SU-DHL-6 (cell line): ENCODE measurements at regions not wholly inside any gene's neighbourhood (a gene's known extent, or its start where the extent isn't known, plus 50 kb on each side); places are given as distances from the start of the nearest gene placed in this dataset.

Experiments
- H2AFZ ChIP-seq: fragments of 200-600 bp; sonication (generic); 2 replicates; pipeline ENCODE4 v1.6.1; 2014; ENCODE audit warnings: low read depth, mild to moderate bottlenecking, moderate library complexity, mixed read lengths, antibody characterized with exemption, low read length; ENCODE audit not compliant: severe bottlenecking
- H3F3A ChIP-seq: fragments of 200-600 bp; shearing (Covaris generic); 2 replicates; pipeline ENCODE4 v1.6.0; 2016; ENCODE audit warnings: antibody characterized with exemption, mild to moderate bottlenecking; ENCODE audit not compliant: insufficient read depth
- H3K27ac ChIP-seq: fragments of 200-600 bp; sonication (generic); 2 replicates; pipeline ENCODE4 v1.5.1; 2016; ENCODE audit warnings: low read depth, mild to moderate bottlenecking, low read length, moderate library complexity, mixed read lengths
- H3K27me3 ChIP-seq: fragments of 200-600 bp; sonication (generic), shearing (Covaris generic); 2 replicates; pipeline ENCODE4 v1.6.0; 2014; ENCODE audit warnings: mild to moderate bottlenecking, low read length
- H3K36me3 ChIP-seq: fragments of 200-600 bp; sonication (generic); 2 replicates; pipeline ENCODE4 v1.6.1; 2014; ENCODE audit warnings: mild to moderate bottlenecking, low read length, mixed read lengths
- H3K4me2 ChIP-seq: fragments of 300-600, 200-600 bp; shearing (Covaris generic), sonication (generic); 2 replicates; pipeline ENCODE4 v1.6.0; 2014; ENCODE audit warnings: low read length, low read depth, mild to moderate bottlenecking; ENCODE audit not compliant: poor library complexity, severe bottlenecking
- H3K4me3 ChIP-seq: fragments of 200-600 bp; sonication (generic); 2 replicates; pipeline ENCODE4 v1.5.1; 2014; ENCODE audit warnings: antibody characterized with exemption, low read length, mild to moderate bottlenecking, mixed read lengths; ENCODE audit not compliant: insufficient read depth, poor library complexity, severe bottlenecking
- H3K79me2 ChIP-seq: fragments of 200-600 bp; sonication (generic); 2 replicates; pipeline ENCODE4 v1.6.1; 2014; ENCODE audit warnings: mild to moderate bottlenecking, low read length, moderate library complexity; ENCODE audit not compliant: insufficient read depth
- H3K9ac ChIP-seq: fragments of 200-600 bp; sonication (generic); 2 replicates; pipeline ENCODE4 v1.7.0; 2014; ENCODE audit warnings: mild to moderate bottlenecking, low read length
- H3K9me2 ChIP-seq: fragments of 200-600 bp; sonication (generic); replicated peaks from 2 replicates; pipeline ENCODE4 v1.6.1; 2014; ENCODE audit warnings: low read length; ENCODE audit not compliant: insufficient read depth
- H3K9me3 ChIP-seq: fragments of 200-600 bp; sonication (generic); 2 replicates; pipeline ENCODE4 v1.6.1; 2014; ENCODE audit warnings: low read length, mixed read lengths; ENCODE audit not compliant: insufficient read depth
- H4K20me1 ChIP-seq: fragments of 200-600 bp; sonication (generic); 2 replicates; pipeline ENCODE4 v1.6.1; 2014; ENCODE audit warnings: low read depth, mild to moderate bottlenecking, antibody characterized with exemption, low read length, moderate library complexity, mixed read lengths
- CTCF ChIP-seq: fragments of 200-600 bp; sonication (generic); IDR thresholded peaks from one replicate; pipeline ENCODE4 v1.5.1; 2017; ENCODE audit warnings: antibody characterized with exemption, mild to moderate bottlenecking, low read length, moderate library complexity; ENCODE audit not compliant: insufficient read depth, poor library complexity, severe bottlenecking
- EZH2phosphoT487 ChIP-seq: fragments of 200-600 bp; sonication (generic), shearing (Covaris generic); conservative IDR thresholded peaks from 2 replicates; pipeline ENCODE4 v1.6.1; 2018; ENCODE audit warnings: mild to moderate bottlenecking, antibody characterized with exemption, low read length, moderate library complexity, mixed read lengths

- Histone ChIP-seq H3K79me2 (no peaks in the 10 kb centered on the region), H3K36me3 (no peaks in the 10 kb centered on the region), H4K20me1 (no peaks in the 10 kb centered on the region), H3K27ac (no peak overlapping the region), H3K9me3 (no peaks in the 10 kb centered on the region), H2AFZ (no peak overlapping the region), H3K4me3 (no peak overlapping the region), H3K27me3 (no peaks in the 10 kb centered on the region), H3K9me2 (no peaks in the 10 kb centered on the region), H3F3A (no peaks in the 10 kb centered on the region), H3K4me2 (no peak overlapping the region), H3K9ac (no peak overlapping the region)
- TF ChIP-seq CTCF = no peak
- TF ChIP-seq EZH2phosphoT487 = no peak
Observed at GRCh38 chr4:138399081-138399480, 156.9 kb upstream of the SLC7A11 start.

DNA sequence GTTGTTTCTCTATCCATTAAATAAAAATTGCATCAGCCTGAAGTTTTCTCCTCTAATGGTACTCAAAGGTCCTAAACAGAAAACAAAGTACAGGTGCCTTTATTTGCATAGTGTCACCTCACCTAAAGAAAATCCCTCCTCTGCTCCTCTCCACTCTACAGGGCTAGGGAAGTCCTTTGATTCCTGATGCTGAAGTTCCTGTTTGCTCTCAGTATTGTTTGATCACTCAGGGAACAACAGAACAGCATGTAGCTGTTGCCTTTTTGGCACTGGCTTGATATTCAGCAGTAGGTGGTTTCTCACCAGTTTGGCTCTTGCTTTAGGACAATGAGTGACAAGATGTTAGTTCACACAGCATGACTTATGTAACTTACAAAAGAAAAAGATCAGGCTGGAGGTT is 156.2 kb upstream of the SLC7A11 start:
- no peaks in the 10 kb centered on the region for H3K27me3 ChIP-seq
- no peaks in the 10 kb centered on the region for H3K79me2 ChIP-seq
- H3K27ac ChIP-seq = no peak overlapping the region
- H3K9me3 ChIP-seq = no peaks in the 10 kb centered on the region
- no peaks in the 10 kb centered on the region for H3K36me3 ChIP-seq
- no peak overlapping the region for H3K9ac ChIP-seq
- H3K9me2 ChIP-seq = no peaks in the 10 kb centered on the region
- no peaks in the 10 kb centered on the region for H3F3A ChIP-seq
- no peak overlapping the region for H2AFZ ChIP-seq
- TF ChIP-seq CTCF (no peak), EZH2phosphoT487 (no peak)
- H3K4me3 ChIP-seq = no peak overlapping the region
- no peaks in the 10 kb centered on the region for H4K20me1 ChIP-seq
- no peak overlapping the region for H3K4me2 ChIP-seq

GRCh38 chr4:138393886-138394610 is 151.9 kb upstream of the SLC7A11 start:
- Histone ChIP-seq H3K4me3 (no peak overlapping the region), H3K9me2 (no peaks in the 10 kb centered on the region), H3K27me3 (no peaks in the 10 kb centered on the region), H3K27ac (no peak overlapping the region), H4K20me1 (no peaks in the 10 kb centered on the region), H3K4me2 (no peak overlapping the region), H3K79me2 (no peaks in the 10 kb centered on the region), H3K9ac (no peak overlapping the region), H3K9me3 (no peaks in the 10 kb centered on the region), H3K36me3 (no peaks in the 10 kb centered on the region), H3F3A (no peaks in the 10 kb centered on the region), H2AFZ (no peak overlapping the region)
- TF ChIP-seq EZH2phosphoT487 (no peak), CTCF (no peak)
